GM23338 (cell line): ENCODE measurements at regions not wholly inside any gene's neighbourhood (a gene's known extent, or its start where the extent isn't known, plus 50 kb on each side); places are given as distances from the start of the nearest gene placed in this dataset.

Experiments used
- ATAC-seq: fragments of 200-7000 bp; cut with Tn5 transposase; 3 replicates; pipeline ENCODE4 v1.9.1; 2020
- DNase-seq: peaks from one replicate; pipeline ENCODE4 v3.0.0-alpha.2; 2015; ENCODE audit warnings: low spot score
- H2AFZ ChIP-seq: fragments of 200-600 bp; sonication (generic); 2 replicates; pipeline ENCODE4 v1.8.0; 2016; ENCODE audit warnings: antibody characterized with exemption, mild to moderate bottlenecking, moderate library complexity
- H3F3A ChIP-seq: fragments of 200-600 bp; sonication (generic); replicated peaks from 2 replicates; pipeline ENCODE4 v1.8.0; 2017; ENCODE audit warnings: antibody characterized with exemption, mixed run types, low read depth
- H3K27ac ChIP-seq: fragments of 200-600 bp; sonication (generic); 2 replicates; pipeline ENCODE4 v1.6.1; 2016; ENCODE audit warnings: low read depth
- H3K27me3 ChIP-seq: fragments of 200-600 bp; sonication (generic); 2 replicates; pipeline ENCODE4 v1.8.0; 2016; ENCODE audit warnings: mild to moderate bottlenecking, mixed run types, moderate library complexity; ENCODE audit not compliant: insufficient read depth
- H3K36me3 ChIP-seq: fragments of 200-600 bp; sonication (generic); 2 replicates; pipeline ENCODE4 v1.8.0; 2016; ENCODE audit warnings: mild to moderate bottlenecking; ENCODE audit not compliant: insufficient read depth
- H3K4me1 ChIP-seq: fragments of 200-600 bp; sonication (generic); 2 replicates; pipeline ENCODE4 v1.8.0; 2016; ENCODE audit warnings: mild to moderate bottlenecking, moderate library complexity; ENCODE audit not compliant: insufficient read depth
- H3K4me2 ChIP-seq: fragments of 200-600 bp; sonication (generic); 2 replicates; pipeline ENCODE4 v1.7.1; 2017; ENCODE audit warnings: mixed run types
- H3K4me3 ChIP-seq: fragments of 200-600 bp; sonication (generic); 2 replicates; pipeline ENCODE4 v1.6.1; 2016; ENCODE audit warnings: mixed run types
- H3K79me2 ChIP-seq: fragments of 200-600 bp; sonication (generic); replicated peaks from 2 replicates; pipeline ENCODE4 v1.8.0; 2017; ENCODE audit warnings: mild to moderate bottlenecking; ENCODE audit not compliant: insufficient read depth
- H3K9me2 ChIP-seq: fragments of 200-600 bp; sonication (generic); 2 replicates; pipeline ENCODE4 v1.8.0; 2017; ENCODE audit not compliant: insufficient read depth
- H4K20me1 ChIP-seq: fragments of 200-600 bp; sonication (generic); replicated peaks from 2 replicates; pipeline ENCODE4 v1.8.0; 2017; ENCODE audit warnings: mild to moderate bottlenecking; ENCODE audit not compliant: insufficient read depth
- H3K27ac Mint-ChIP-seq: 2 replicates; pipeline ENCODE4 v1.8.0; 2020; ENCODE audit warnings: inconsistent platforms, mild to moderate bottlenecking, moderate library complexity, mixed read lengths
- H3K27me3 Mint-ChIP-seq: 3 replicates; pipeline ENCODE4 v1.8.0; 2022; ENCODE audit warnings: low read depth, mild to moderate bottlenecking, moderate library complexity, mixed read lengths, inconsistent platforms; ENCODE audit not compliant: insufficient read depth, poor library complexity
- H3K36me3 Mint-ChIP-seq: 3 replicates; pipeline ENCODE4 v1.8.0; 2021; ENCODE audit warnings: low read depth, mild to moderate bottlenecking, inconsistent platforms, moderate library complexity, mixed read lengths
- H3K4me1 Mint-ChIP-seq: 3 replicates; pipeline ENCODE4 v1.8.0; 2020; ENCODE audit warnings: mild to moderate bottlenecking, inconsistent platforms, mixed read lengths
- H3K4me3 Mint-ChIP-seq: 3 replicates; pipeline ENCODE4 v1.8.0; 2021; ENCODE audit warnings: moderate library complexity, mild to moderate bottlenecking, inconsistent platforms, mixed read lengths
- H3K9me3 Mint-ChIP-seq: 3 replicates; pipeline ENCODE4 v1.8.0; 2020; ENCODE audit warnings: moderate library complexity, mild to moderate bottlenecking, inconsistent platforms, mixed read lengths
- CREB1 ChIP-seq: fragments of 250-450 bp; sonication (Bioruptor Pico); IDR thresholded peaks from 2 replicates; pipeline ENCODE4 v1.5.0; 2020; ENCODE audit warnings: low read depth, mild to moderate bottlenecking, moderate library complexity
- EZH2 ChIP-seq: fragments of 200-600 bp; sonication (generic); IDR thresholded peaks from one replicate; pipeline ENCODE4 v1.8.0; 2017; ENCODE audit warnings: antibody characterized with exemption, mild to moderate bottlenecking, low read depth; ENCODE audit not compliant: unreplicated experiment
- JUNB ChIP-seq: IDR thresholded peaks from one replicate; pipeline ENCODE4 v1.6.1; 2016; ENCODE audit warnings: antibody characterized with exemption; ENCODE audit not compliant: unreplicated experiment
- POLR2AphosphoS5 ChIP-seq: IDR thresholded peaks from 2 replicates; pipeline ENCODE4 v1.6.1; 2016; ENCODE audit warnings: antibody characterized with exemption, low read depth
- ZNF114 ChIP-seq: fragments of 250-450 bp; sonication (Bioruptor Pico); IDR thresholded peaks from 2 replicates; pipeline ENCODE4 v1.5.0; 2020; ENCODE audit warnings: mild to moderate bottlenecking, moderate library complexity
- TF ChIP-seq, protein P1 (sequence below): IDR thresholded peaks from one replicate; pipeline ENCODE4 v1.6.1; 2018; ENCODE audit warnings: antibody characterized with exemption; ENCODE audit not compliant: unreplicated experiment
- TF ChIP-seq, protein P2 (sequence below): IDR thresholded peaks from 2 replicates; pipeline ENCODE4 v1.6.1; 2016; ENCODE audit warnings: antibody characterized with exemption
- TF ChIP-seq, protein P3 (sequence below), 2 experiments: fragments of 200-600 bp in 1 of 2; sonication (generic) in 1 of 2; conservative IDR thresholded peaks; 2 replicates each; pipeline versions ENCODE4 v1.5.1 to v1.6.1; 2016 to 2017; ENCODE audit warnings: antibody characterized with exemption in 2 of 2, low read depth in 2 of 2, mild to moderate bottlenecking in 2 of 2, moderate library complexity in 1 of 2
- TF ChIP-seq, protein P4 (sequence below): fragments of 250-450 bp; sonication (Bioruptor Pico); IDR thresholded peaks from 2 replicates; pipeline ENCODE4 v1.5.0; 2020; ENCODE audit warnings: mild to moderate bottlenecking, moderate library complexity

DNA sequence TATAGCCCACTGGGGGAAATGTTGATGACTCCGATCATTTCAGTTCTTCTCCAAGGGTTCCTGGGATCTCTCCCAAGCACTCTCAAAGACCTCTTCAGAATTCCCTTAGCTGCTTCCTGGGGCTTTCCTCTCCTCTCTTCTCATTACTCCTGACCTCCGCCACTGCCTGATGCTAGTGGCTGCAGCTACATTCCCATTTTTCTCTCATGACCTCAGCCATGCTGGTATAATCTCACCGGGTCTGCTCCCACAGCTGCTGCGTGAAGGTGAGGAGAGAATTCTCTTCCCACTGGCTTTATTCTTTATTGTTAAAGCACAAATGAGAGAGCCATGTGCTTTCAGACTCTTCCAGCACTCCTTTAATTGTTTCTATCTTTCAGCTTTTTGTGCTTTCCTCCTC lies 312.0 kb upstream of the ETAA1 start (continued):
- TF ChIP-seq, protein P1, sequence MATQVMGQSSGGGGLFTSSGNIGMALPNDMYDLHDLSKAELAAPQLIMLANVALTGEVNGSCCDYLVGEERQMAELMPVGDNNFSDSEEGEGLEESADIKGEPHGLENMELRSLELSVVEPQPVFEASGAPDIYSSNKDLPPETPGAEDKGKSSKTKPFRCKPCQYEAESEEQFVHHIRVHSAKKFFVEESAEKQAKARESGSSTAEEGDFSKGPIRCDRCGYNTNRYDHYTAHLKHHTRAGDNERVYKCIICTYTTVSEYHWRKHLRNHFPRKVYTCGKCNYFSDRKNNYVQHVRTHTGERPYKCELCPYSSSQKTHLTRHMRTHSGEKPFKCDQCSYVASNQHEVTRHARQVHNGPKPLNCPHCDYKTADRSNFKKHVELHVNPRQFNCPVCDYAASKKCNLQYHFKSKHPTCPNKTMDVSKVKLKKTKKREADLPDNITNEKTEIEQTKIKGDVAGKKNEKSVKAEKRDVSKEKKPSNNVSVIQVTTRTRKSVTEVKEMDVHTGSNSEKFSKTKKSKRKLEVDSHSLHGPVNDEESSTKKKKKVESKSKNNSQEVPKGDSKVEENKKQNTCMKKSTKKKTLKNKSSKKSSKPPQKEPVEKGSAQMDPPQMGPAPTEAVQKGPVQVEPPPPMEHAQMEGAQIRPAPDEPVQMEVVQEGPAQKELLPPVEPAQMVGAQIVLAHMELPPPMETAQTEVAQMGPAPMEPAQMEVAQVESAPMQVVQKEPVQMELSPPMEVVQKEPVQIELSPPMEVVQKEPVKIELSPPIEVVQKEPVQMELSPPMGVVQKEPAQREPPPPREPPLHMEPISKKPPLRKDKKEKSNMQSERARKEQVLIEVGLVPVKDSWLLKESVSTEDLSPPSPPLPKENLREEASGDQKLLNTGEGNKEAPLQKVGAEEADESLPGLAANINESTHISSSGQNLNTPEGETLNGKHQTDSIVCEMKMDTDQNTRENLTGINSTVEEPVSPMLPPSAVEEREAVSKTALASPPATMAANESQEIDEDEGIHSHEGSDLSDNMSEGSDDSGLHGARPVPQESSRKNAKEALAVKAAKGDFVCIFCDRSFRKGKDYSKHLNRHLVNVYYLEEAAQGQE: no peak
- TF ChIP-seq, protein P2, sequence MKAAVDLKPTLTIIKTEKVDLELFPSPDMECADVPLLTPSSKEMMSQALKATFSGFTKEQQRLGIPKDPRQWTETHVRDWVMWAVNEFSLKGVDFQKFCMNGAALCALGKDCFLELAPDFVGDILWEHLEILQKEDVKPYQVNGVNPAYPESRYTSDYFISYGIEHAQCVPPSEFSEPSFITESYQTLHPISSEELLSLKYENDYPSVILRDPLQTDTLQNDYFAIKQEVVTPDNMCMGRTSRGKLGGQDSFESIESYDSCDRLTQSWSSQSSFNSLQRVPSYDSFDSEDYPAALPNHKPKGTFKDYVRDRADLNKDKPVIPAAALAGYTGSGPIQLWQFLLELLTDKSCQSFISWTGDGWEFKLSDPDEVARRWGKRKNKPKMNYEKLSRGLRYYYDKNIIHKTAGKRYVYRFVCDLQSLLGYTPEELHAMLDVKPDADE: no peak

DNA sequence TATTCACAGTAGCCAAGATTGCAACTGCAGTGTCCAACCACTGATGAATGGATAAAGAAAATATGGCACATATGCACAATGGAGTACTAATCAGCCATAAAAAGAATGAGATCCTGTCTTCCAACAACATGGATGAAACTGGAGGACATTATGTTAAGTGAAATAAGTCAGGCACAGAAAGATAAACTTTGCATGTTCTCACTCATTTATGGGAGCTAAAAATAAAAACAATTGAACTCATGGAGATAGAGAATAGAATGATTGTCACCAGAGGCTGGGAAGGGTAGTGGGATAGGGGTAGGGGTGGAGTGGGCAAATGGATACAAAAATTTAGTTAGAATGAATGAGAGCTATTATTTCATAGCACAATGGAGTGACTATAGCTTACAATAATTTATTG lies 305.5 kb upstream of the ETAA1 start:
- ATAC-seq (no peak), DNase-seq (no peak)
- Histone ChIP-seq H3K27me3 (no peaks in the 10 kb centered on the region), H3K9me2 (no peaks in the 10 kb centered on the region; the same call in 1 of the 2 replicates), H3K36me3 (no peaks in the 10 kb centered on the region), H3K79me2 (no peaks in the 10 kb centered on the region), H3F3A (no peaks in the 10 kb centered on the region), H3K4me3 (no peak overlapping the region), H3K4me1 (no peaks in the 10 kb centered on the region), H3K4me2 (no peak overlapping the region), H3K27ac (no peak overlapping the region), H2AFZ (no peak overlapping the region), H4K20me1 (no peaks in the 10 kb centered on the region)
- Mint-ChIP-seq H3K4me1 (no peaks in the 10 kb centered on the region), H3K9me3 (no peaks in the 10 kb centered on the region), H3K27ac (no peak overlapping the region), H3K4me3 (no peak overlapping the region), H3K27me3 (no peaks in the 10 kb centered on the region), H3K36me3 (no peaks in the 10 kb centered on the region)
- no peak for TF ChIP-seq POLR2AphosphoS5
- TF ChIP-seq, protein P3, sequence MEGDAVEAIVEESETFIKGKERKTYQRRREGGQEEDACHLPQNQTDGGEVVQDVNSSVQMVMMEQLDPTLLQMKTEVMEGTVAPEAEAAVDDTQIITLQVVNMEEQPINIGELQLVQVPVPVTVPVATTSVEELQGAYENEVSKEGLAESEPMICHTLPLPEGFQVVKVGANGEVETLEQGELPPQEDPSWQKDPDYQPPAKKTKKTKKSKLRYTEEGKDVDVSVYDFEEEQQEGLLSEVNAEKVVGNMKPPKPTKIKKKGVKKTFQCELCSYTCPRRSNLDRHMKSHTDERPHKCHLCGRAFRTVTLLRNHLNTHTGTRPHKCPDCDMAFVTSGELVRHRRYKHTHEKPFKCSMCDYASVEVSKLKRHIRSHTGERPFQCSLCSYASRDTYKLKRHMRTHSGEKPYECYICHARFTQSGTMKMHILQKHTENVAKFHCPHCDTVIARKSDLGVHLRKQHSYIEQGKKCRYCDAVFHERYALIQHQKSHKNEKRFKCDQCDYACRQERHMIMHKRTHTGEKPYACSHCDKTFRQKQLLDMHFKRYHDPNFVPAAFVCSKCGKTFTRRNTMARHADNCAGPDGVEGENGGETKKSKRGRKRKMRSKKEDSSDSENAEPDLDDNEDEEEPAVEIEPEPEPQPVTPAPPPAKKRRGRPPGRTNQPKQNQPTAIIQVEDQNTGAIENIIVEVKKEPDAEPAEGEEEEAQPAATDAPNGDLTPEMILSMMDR (conservative IDR thresholded peaks at IDR 0.05; ENCODE audit: low read depth in 2 of 2): no peak
- no peak for TF ChIP-seq JUNB
- no peak for TF ChIP-seq ZNF114 (CRISPR knock-in tag)
- TF ChIP-seq, protein P1: no peak
- no peak for TF ChIP-seq EZH2
- TF ChIP-seq, protein P4, sequence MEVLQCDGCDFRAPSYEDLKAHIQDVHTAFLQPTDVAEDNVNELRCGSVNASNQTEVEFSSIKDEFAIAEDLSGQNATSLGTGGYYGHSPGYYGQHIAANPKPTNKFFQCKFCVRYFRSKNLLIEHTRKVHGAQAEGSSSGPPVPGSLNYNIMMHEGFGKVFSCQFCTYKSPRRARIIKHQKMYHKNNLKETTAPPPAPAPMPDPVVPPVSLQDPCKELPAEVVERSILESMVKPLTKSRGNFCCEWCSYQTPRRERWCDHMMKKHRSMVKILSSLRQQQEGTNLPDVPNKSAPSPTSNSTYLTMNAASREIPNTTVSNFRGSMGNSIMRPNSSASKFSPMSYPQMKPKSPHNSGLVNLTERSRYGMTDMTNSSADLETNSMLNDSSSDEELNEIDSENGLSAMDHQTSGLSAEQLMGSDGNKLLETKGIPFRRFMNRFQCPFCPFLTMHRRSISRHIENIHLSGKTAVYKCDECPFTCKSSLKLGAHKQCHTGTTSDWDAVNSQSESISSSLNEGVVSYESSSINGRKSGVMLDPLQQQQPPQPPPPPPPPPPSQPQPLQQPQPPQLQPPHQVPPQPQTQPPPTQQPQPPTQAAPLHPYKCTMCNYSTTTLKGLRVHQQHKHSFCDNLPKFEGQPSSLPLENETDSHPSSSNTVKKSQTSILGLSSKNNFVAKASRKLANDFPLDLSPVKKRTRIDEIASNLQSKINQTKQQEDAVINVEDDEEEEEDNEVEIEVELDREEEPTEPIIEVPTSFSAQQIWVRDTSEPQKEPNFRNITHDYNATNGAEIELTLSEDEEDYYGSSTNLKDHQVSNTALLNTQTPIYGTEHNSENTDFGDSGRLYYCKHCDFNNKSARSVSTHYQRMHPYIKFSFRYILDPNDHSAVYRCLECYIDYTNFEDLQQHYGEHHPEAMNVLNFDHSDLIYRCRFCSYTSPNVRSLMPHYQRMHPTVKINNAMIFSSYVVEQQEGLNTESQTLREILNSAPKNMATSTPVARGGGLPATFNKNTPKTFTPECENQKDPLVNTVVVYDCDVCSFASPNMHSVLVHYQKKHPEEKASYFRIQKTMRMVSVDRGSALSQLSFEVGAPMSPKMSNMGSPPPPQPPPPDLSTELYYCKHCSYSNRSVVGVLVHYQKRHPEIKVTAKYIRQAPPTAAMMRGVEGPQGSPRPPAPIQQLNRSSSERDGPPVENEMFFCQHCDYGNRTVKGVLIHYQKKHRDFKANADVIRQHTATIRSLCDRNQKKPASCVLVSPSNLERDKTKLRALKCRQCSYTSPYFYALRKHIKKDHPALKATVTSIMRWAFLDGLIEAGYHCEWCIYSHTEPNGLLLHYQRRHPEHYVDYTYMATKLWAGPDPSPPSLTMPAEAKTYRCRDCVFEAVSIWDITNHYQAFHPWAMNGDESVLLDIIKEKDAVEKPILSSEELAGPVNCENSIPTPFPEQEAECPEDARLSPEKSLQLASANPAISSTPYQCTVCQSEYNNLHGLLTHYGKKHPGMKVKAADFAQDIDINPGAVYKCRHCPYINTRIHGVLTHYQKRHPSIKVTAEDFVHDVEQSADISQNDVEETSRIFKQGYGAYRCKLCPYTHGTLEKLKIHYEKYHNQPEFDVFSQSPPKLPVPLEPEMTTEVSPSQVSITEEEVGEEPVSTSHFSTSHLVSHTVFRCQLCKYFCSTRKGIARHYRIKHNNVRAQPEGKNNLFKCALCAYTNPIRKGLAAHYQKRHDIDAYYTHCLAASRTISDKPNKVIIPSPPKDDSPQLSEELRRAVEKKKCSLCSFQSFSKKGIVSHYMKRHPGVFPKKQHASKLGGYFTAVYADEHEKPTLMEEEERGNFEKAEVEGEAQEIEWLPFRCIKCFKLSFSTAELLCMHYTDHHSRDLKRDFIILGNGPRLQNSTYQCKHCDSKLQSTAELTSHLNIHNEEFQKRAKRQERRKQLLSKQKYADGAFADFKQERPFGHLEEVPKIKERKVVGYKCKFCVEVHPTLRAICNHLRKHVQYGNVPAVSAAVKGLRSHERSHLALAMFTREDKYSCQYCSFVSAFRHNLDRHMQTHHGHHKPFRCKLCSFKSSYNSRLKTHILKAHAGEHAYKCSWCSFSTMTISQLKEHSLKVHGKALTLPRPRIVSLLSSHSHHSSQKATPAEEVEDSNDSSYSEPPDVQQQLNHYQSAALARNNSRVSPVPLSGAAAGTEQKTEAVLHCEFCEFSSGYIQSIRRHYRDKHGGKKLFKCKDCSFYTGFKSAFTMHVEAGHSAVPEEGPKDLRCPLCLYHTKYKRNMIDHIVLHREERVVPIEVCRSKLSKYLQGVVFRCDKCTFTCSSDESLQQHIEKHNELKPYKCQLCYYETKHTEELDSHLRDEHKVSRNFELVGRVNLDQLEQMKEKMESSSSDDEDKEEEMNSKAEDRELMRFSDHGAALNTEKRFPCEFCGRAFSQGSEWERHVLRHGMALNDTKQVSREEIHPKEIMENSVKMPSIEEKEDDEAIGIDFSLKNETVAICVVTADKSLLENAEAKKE (CRISPR knock-in tag): no peak
- no peak for TF ChIP-seq CREB1 (CRISPR knock-in tag)
